NCI-H446 (cell line): ENCODE measurements at regions not wholly inside any gene's neighbourhood (a gene's known extent, or its start where the extent isn't known, plus 50 kb on each side); places are given as distances from the start of the nearest gene placed in this dataset.

Experiments
- DNase-seq, 2 experiments: peaks; one replicate each; lab custom pipeline; 2025; lab: John Stamatoyannopoulos, UW

- DNase-seq = peak; percentile 28 to 77
Measured at GRCh38 chr14:53613404-53614253, 343.0 kb downstream of the BMP4 start.

- no peak for DNase-seq
Measured at GRCh38 chr14:53610947-53611346, 345.7 kb downstream of the BMP4 start.

- DNase-seq = no peak
Measured at GRCh38 chr14:53609009-53609408, 347.6 kb downstream of the BMP4 start.

GRCh38 chr14:53608369-53608768 lies 348.3 kb downstream of the BMP4 start:
- DNase-seq = no peak

GRCh38 chr14:53606203-53606602 lies 350.4 kb downstream of the BMP4 start:
- DNase-seq = no peak

GRCh38 chr14:53605562-53605961 lies 351.1 kb downstream of the BMP4 start:
- DNase-seq = no peak

GRCh38 chr14:53603994-53604393 lies 352.6 kb downstream of the BMP4 start:
- no peak for DNase-seq

GRCh38 chr14:53601409-53601808 lies 355.2 kb downstream of the BMP4 start:
- no peak for DNase-seq

GRCh38 chr14:53599221-53599945 lies 357.2 kb downstream of the BMP4 start:
- DNase-seq = no peak

GRCh38 chr14:53596853-53597525 lies 359.6 kb downstream of the BMP4 start:
- DNase-seq = no peak

GRCh38 chr14:53591816-53592215 lies 364.8 kb downstream of the BMP4 start:
- no peak for DNase-seq

- DNase-seq = no peak
Measured at GRCh38 chr14:53581504-53581903, 375.1 kb downstream of the BMP4 start.

GRCh38 chr14:53571641-53572328 lies 384.8 kb downstream of the BMP4 start:
- no peak for DNase-seq

- no peak for DNase-seq
Measured at GRCh38 chr14:53570411-53571387, 385.9 kb downstream of the BMP4 start.

GRCh38 chr14:53569446-53569845 lies 387.2 kb downstream of the BMP4 start:
- DNase-seq = no peak

GRCh38 chr14:53567236-53567780 lies 389.3 kb downstream of the BMP4 start:
- DNase-seq = no peak

- no peak for DNase-seq
Measured at GRCh38 chr14:53564870-53565269, 391.8 kb downstream of the BMP4 start.

GRCh38 chr14:53563628-53564027 lies 393.0 kb downstream of the BMP4 start:
- no peak for DNase-seq

- no peak for DNase-seq
Measured at GRCh38 chr14:53553221-53553620, 400.1 kb upstream of the DDHD1 start.

GRCh38 chr14:53551862-53552261 lies 398.7 kb upstream of the DDHD1 start:
- no peak for DNase-seq

- DNase-seq = no peak
Measured at GRCh38 chr14:53550776-53551175, 397.7 kb upstream of the DDHD1 start.
